HCT116 (cell line): ENCODE measurements at regions not wholly inside any gene's neighbourhood (a gene's known extent, or its start where the extent isn't known, plus 50 kb on each side); places are given as distances from the start of the nearest gene placed in this dataset.

Experiments used
- ATAC-seq: fragments of 200-7000 bp; cut with Tn5 transposase; 2 replicates; pipeline ENCODE4 v1.9.1; 2020; ENCODE audit warnings: mild to moderate bottlenecking, moderate library complexity
- BruUV-seq: library from RNA; stranded (reverse); fragments of 400-500 nt; replicated peaks from 2 replicates; lab custom pipeline; 2021; lab: Mats Ljungman, UMichigan
- CTCF ChIA-PET: fragments of 300-600 bp; sonication (Branson Sonifier 250); formaldehyde crosslinking; loops from one replicate; lab custom pipeline; 2021; ENCODE audit warnings: antibody characterized with exemption; lab: Charles Lee
- POLR2A ChIA-PET: fragments of 300-600, 350-600 bp; sonication (Branson Sonifier 250); formaldehyde crosslinking; loops from one replicate; lab custom pipeline; 2021; ENCODE audit warnings: antibody characterized with exemption; lab: Charles Lee
- RAD21 ChIA-PET, 2 experiments: fragments of 300-600 bp; sonication (Branson Sonifier 250); formaldehyde crosslinking; loops; one replicate each; lab custom pipeline; 2023; ENCODE audit warnings: low total read pairs in 2 of 2; ENCODE audit not compliant: uncharacterized antibody in 2 of 2, unreplicated experiment in 2 of 2, low non-redundant PET in 1 of 2; lab: Charles Lee
- DNase-seq: peaks from one replicate; pipeline ENCODE4 v3.0.0-alpha.2; 2010; ENCODE audit warnings: low read depth, low spot score
- H2AFZ ChIP-seq: fragments of 200-600 bp; shearing (Covaris generic), sonication (generic); 2 replicates; pipeline ENCODE4 v1.6.1; 2017; ENCODE audit warnings: low read depth, mixed run types, mixed read lengths, antibody characterized with exemption, low read length; ENCODE audit not compliant: poor library complexity, severe bottlenecking
- H3K27ac ChIP-seq: 2 replicates; pipeline ENCODE4 v1.5.1; 2012; ENCODE audit warnings: low read depth, low read length
- H3K27me3 ChIP-seq: fragments of 200-600 bp; sonication (generic); 2 replicates; pipeline ENCODE4 v1.6.1; 2016; ENCODE audit warnings: mixed run types, low read length, mixed read lengths; ENCODE audit not compliant: insufficient read depth
- H3K36me3 ChIP-seq, 2 experiments: fragments of 200-500 bp in 1 of 2; fragments of 200-600 bp in 1 of 2; sonication (Bioruptor generic) in 1 of 2; sonication (generic) in 1 of 2; 2 replicates each; pipeline versions ENCODE4 v1.5.1 to v1.6.1; 2014 to 2016; ENCODE audit warnings: low read length in 2 of 2, inconsistent platforms in 1 of 2, mixed read lengths in 1 of 2, mixed run types in 1 of 2; ENCODE audit not compliant: insufficient read depth in 2 of 2, control insufficient read depth in 1 of 2
- H3K4me1 ChIP-seq, 2 experiments: fragments of 200-600 bp in 1 of 2; sonication (generic) in 1 of 2; 2 replicates each; pipeline versions ENCODE4 v1.5.1 to v1.6.1; 2012 to 2017; ENCODE audit warnings: low read length in 2 of 2, inconsistent platforms in 1 of 2, mild to moderate bottlenecking in 1 of 2, mixed read lengths in 1 of 2, mixed run types in 1 of 2, moderate library complexity in 1 of 2; ENCODE audit not compliant: insufficient read depth in 2 of 2, control insufficient read depth in 1 of 2
- H3K4me2 ChIP-seq: fragments of 200-600 bp; sonication (generic); 2 replicates; pipeline ENCODE4 v1.6.1; 2017; ENCODE audit warnings: mixed run types, low read length, mixed read lengths
- H3K4me3 ChIP-seq, 2 experiments: fragments of 200-600 bp in 1 of 2; sonication (generic) in 1 of 2; replicated peaks in 1 of 2; 2 replicates each; pipeline ENCODE4 v1.5.1; 2011 to 2016; ENCODE audit warnings: low read length in 2 of 2, control low read depth in 1 of 2, low read depth in 1 of 2, mild to moderate bottlenecking in 1 of 2, mixed read lengths in 1 of 2, mixed run types in 1 of 2
- H3K79me2 ChIP-seq: fragments of 200-600 bp; sonication (generic); 2 replicates; pipeline ENCODE4 v1.6.1; 2017; ENCODE audit warnings: mild to moderate bottlenecking, mixed run types, low read length, moderate library complexity, mixed read lengths; ENCODE audit not compliant: insufficient read depth
- H3K9ac ChIP-seq: fragments of 200-600 bp; sonication (generic); 2 replicates; pipeline ENCODE4 v1.6.1; 2016; ENCODE audit warnings: low read length, mixed read lengths
- H3K9me2 ChIP-seq: fragments of 200-600 bp; sonication (generic), shearing (Covaris generic); 2 replicates; pipeline ENCODE4 v1.6.1; 2017; ENCODE audit warnings: mixed run types, mild to moderate bottlenecking, moderate library complexity; ENCODE audit not compliant: insufficient read depth
- H3K9me3 ChIP-seq, 2 experiments: fragments of 200-500 bp in 1 of 2; fragments of 200-600 bp in 1 of 2; sonication (Bioruptor generic) in 1 of 2; sonication (generic) in 1 of 2; 2 replicates each; pipeline ENCODE4 v1.6.1; 2014 to 2017; ENCODE audit warnings: low read length in 2 of 2, mixed read lengths in 2 of 2, inconsistent platforms in 1 of 2, low read depth in 1 of 2, mild to moderate bottlenecking in 1 of 2, mixed run types in 1 of 2, moderate library complexity in 1 of 2; ENCODE audit not compliant: control insufficient read depth in 1 of 2, insufficient read depth in 1 of 2
- H4K20me1 ChIP-seq: fragments of 200-600 bp; sonication (generic), shearing (Covaris generic); 2 replicates; pipeline ENCODE4 v1.6.1; 2017; ENCODE audit warnings: mixed run types, mild to moderate bottlenecking, moderate library complexity; ENCODE audit not compliant: insufficient read depth
- CBX3 ChIP-seq: IDR thresholded peaks from 2 replicates; pipeline ENCODE4 v1.6.1; 2012; ENCODE audit warnings: low read depth
- POLR2A ChIP-seq: IDR thresholded peaks from 2 replicates; pipeline ENCODE4 v1.7.0; 2011; ENCODE audit warnings: borderline replicate concordance; ENCODE audit not compliant: insufficient read depth, insufficient read length; ENCODE audit errors: extremely low read depth
- SIN3A ChIP-seq: IDR thresholded peaks from 2 replicates; pipeline ENCODE4 v1.6.1; 2012; ENCODE audit warnings: low read depth
- intact Hi-C: fragments of 100-400 bp; cut with micrococcal nuclease; formaldehyde crosslinking; loops from 2 replicates; pipeline ENCODE4 v1.10.0; 2022

- no peak for TF ChIP-seq CBX3
- H3K9ac ChIP-seq = no peak overlapping the region
- no peaks in the 10 kb centered on the region for H3K4me1 ChIP-seq
- H3K9me3 ChIP-seq = peaks cover 4 to 25% of the 10 kb centered on the region in 2 experiments; a peak in 1 of 4 replicates
- H3K4me3 ChIP-seq = no peak overlapping the region
- no peaks in the 10 kb centered on the region for H4K20me1 ChIP-seq
- ATAC-seq (no peak), DNase-seq (no peak)
- no peaks in the 10 kb centered on the region for H3K36me3 ChIP-seq
- intact Hi-C loops = no loop called here
- no peak overlapping the region for H2AFZ ChIP-seq
- no TSS peak for BruUV-seq
- no peaks in the 10 kb centered on the region for H3K27me3 ChIP-seq
- RAD21 ChIA-PET = no interaction called here
- H3K9me2 ChIP-seq = no peaks in the 10 kb centered on the region
- H3K4me2 ChIP-seq = no peak overlapping the region
- no peak overlapping the region for H3K27ac ChIP-seq
- CTCF ChIA-PET = no interaction called here
- no peaks in the 10 kb centered on the region; the same call in 1 of the 2 replicates for H3K79me2 ChIP-seq
- POLR2A ChIA-PET = no interaction called here
Observed at GRCh38 chr4:123042095-123042494, 119.7 kb upstream of the NUDT6 start.

DNA sequence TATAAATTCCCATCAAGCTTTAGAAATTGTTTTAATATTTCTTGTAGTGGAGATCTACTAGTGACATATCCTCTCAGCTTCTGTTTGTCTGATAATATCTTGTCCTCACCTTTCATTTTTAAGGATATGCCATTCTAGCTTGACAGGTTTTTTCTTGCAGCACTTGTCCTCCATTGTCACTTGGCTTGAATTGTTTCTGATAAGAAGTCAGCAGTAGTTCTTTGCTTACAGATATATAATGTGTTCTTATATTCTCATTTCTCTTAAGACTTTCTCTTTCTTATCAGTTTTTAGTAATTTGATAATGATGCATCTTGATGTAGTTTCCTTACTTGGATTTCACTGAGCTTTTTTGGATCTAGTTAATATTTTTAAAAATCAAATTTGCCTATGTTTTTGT, 120.6 kb upstream of the NUDT6 start:
- DNase-seq (peak; percentile 3), ATAC-seq (no peak)
- Histone ChIP-seq H3K79me2 (no peaks in the 10 kb centered on the region; the same call in 1 of the 2 replicates), H3K4me1 (no peaks in the 10 kb centered on the region), H3K4me2 (no peak overlapping the region), H3K4me3 (no peak overlapping the region), H3K9me3 (peaks cover 9 to 27% of the 10 kb centered on the region in 2 experiments; a peak in 1 of 4 replicates), H2AFZ (no peak overlapping the region), H3K9ac (no peak overlapping the region), H3K36me3 (0 out of 4 replicates have a peak, but pooled peaks cover 0 to 4% of the 10 kb centered on the region in 2 experiments), H4K20me1 (no peaks in the 10 kb centered on the region), H3K9me2 (no peaks in the 10 kb centered on the region), H3K27ac (no peak overlapping the region), H3K27me3 (no peaks in the 10 kb centered on the region)
- ChIA-PET RAD21 (no interaction called here), CTCF (no interaction called here), POLR2A (no interaction called here)
- BruUV-seq = no TSS peak
- intact Hi-C loops = no loop called here
- TF ChIP-seq SIN3A (no peak), POLR2A (no peak), CBX3 (peak; percentile 59; the same call in 1 of the 2 replicates)
